ENCODE measurements at regions not wholly inside any gene's neighbourhood (a gene's known extent, or its start where the extent isn't known, plus 50 kb on each side); places are given as distances from the start of the nearest gene placed in this dataset.

- Histone ChIP-seq H3K27me3 (no peaks in the 10 kb centered on the region), H3K4me3 (no peak overlapping the region), H3K36me3 (no peaks in the 10 kb centered on the region), H3K4me1 (no peaks in the 10 kb centered on the region), H3K27ac (replicated peaks in 1 of 4) (no peak overlapping the region), H3K9me3 (no peaks in the 10 kb centered on the region)
- WGBS = 84% methylated on average over 7 of the region's 7 CpGs
- no peak for TF ChIP-seq CTCF (IDR thresholded peaks at IDR 0.05)
- TF ChIP-seq EP300 (IDR thresholded peaks at IDR 0.05) = no peak
- no peak for TF ChIP-seq POLR2AphosphoS5 (IDR thresholded peaks at IDR 0.05)
- TF ChIP-seq POLR2A (IDR thresholded peaks at IDR 0.05; ENCODE audit: low read depth) = no peak
- intact Hi-C loops (cut with DNase I) = no loop called here
- DNase-seq (ENCODE audit: extremely low spot score) = no peak
Measured at GRCh38 chr3:106745344-106746168, 631.7 kb upstream of the CCDC54 start.

- no peak overlapping the region for H3K27ac ChIP-seq (replicated peaks in 1 of 4)
- intact Hi-C loops (cut with DNase I) = no loop called here
- TF ChIP-seq CTCF (IDR thresholded peaks at IDR 0.05) (no peak), POLR2AphosphoS5 (IDR thresholded peaks at IDR 0.05) (no peak), POLR2A (IDR thresholded peaks at IDR 0.05; ENCODE audit: low read depth) (no peak), EP300 (IDR thresholded peaks at IDR 0.05) (no peak)
- no peaks in the 10 kb centered on the region for H3K27me3 ChIP-seq
- H3K4me3 ChIP-seq = no peak overlapping the region
- H3K9me3 ChIP-seq = no peaks in the 10 kb centered on the region
- no peaks in the 10 kb centered on the region for H3K4me1 ChIP-seq
- H3K36me3 ChIP-seq = no peaks in the 10 kb centered on the region
- DNase-seq (ENCODE audit: extremely low spot score) = no peak
Measured at GRCh38 chr3:106746286-106746685, 631.0 kb upstream of the CCDC54 start.

GRCh38 chr3:106748472-106749262 is 628.6 kb upstream of the CCDC54 start:
- no peak for DNase-seq (ENCODE audit: extremely low spot score)
- TF ChIP-seq POLR2A (IDR thresholded peaks at IDR 0.05; ENCODE audit: low read depth) (no peak), EP300 (IDR thresholded peaks at IDR 0.05) (no peak), CTCF (IDR thresholded peaks at IDR 0.05) (no peak), POLR2AphosphoS5 (IDR thresholded peaks at IDR 0.05) (no peak)
- intact Hi-C loops (cut with DNase I) = no loop called here
- no peaks in the 10 kb centered on the region for H3K9me3 ChIP-seq
- no peak overlapping the region for H3K27ac ChIP-seq (replicated peaks in 1 of 4)
- no peaks in the 10 kb centered on the region for H3K36me3 ChIP-seq
- H3K27me3 ChIP-seq = no peaks in the 10 kb centered on the region
- H3K4me1 ChIP-seq = no peaks in the 10 kb centered on the region
- WGBS = 87% methylated on average over 8 of the region's 8 CpGs
- H3K4me3 ChIP-seq = no peak overlapping the region

- intact Hi-C loops (cut with DNase I) = no loop called here
- 62% methylated on average over 1 of the region's 1 CpG for WGBS
- H3K4me3 ChIP-seq = no peak overlapping the region
- no peak for TF ChIP-seq POLR2A (IDR thresholded peaks at IDR 0.05; ENCODE audit: low read depth)
- TF ChIP-seq EP300 (IDR thresholded peaks at IDR 0.05) = no peak
- TF ChIP-seq POLR2AphosphoS5 (IDR thresholded peaks at IDR 0.05) = no peak
- no peak for TF ChIP-seq CTCF (IDR thresholded peaks at IDR 0.05)
- no peak for DNase-seq (ENCODE audit: extremely low spot score)
- no peaks in the 10 kb centered on the region for H3K36me3 ChIP-seq
- H3K4me1 ChIP-seq = no peaks in the 10 kb centered on the region
- H3K27ac ChIP-seq (replicated peaks in 1 of 4) = no peak overlapping the region
- H3K27me3 ChIP-seq = no peaks in the 10 kb centered on the region
- peaks cover 0 to 6% (median 3%) of the 10 kb centered on the region in 4 donors for H3K9me3 ChIP-seq
Measured at GRCh38 chr3:106750092-106750491, 627.1 kb upstream of the CCDC54 start.

Data from esophagus muscularis mucosa (tissue), 4 donors.